Gastrocnemius medialis (tissue), 4 donors: ENCODE measurements at regions not wholly inside any gene's neighbourhood (a gene's known extent, or its start where the extent isn't known, plus 50 kb on each side); places are given as distances from the start of the nearest gene placed in this dataset.
"Not testable (repeated sequence)": the region's sequence is repeated elsewhere in the genome, so short reads cannot be mapped to it uniquely, and the experiment has no call there.

Experiments
- ATAC-seq, 2 donors: fragments of 150-250 bp; one replicate each; pipeline ENCODE4 v1.9.1; 2016
- DNase-seq, 2 donors: peaks; one replicate each; pipeline ENCODE4 v3.0.0-alpha.2; 2019
- H3K27ac ChIP-seq, 4 donors: fragments of 200-600 bp; sonication (generic); 1 replicate in 1 of 4; 2 replicates in 3 of 4; pipeline ENCODE4 v1.5.1; 2016 to 2018; ENCODE audit warnings: mild to moderate bottlenecking in 2 of 4, moderate library complexity in 1 of 4
- H3K27me3 ChIP-seq, 3 donors: fragments of 200-600 bp; sonication (generic) in 2 of 3; 1 replicate in 1 of 3; 2 replicates in 2 of 3; pipeline versions ENCODE4 v1.5.1 to v1.6.0; 2016 to 2019; ENCODE audit warnings: mild to moderate bottlenecking in 1 of 3, moderate library complexity in 1 of 3
- H3K36me3 ChIP-seq, 2 donors: fragments of 200-600 bp; sonication (generic) in 1 of 2; one replicate each; pipeline ENCODE4 v1.5.1; 2017 to 2018
- H3K4me1 ChIP-seq, 2 donors: fragments of 200-600 bp; sonication (generic) in 1 of 2; one replicate each; pipeline ENCODE4 v1.5.1; 2016 to 2017; ENCODE audit warnings: mild to moderate bottlenecking in 2 of 2
- H3K4me3 ChIP-seq, 4 donors: fragments of 200-600 bp; sonication (generic) in 3 of 4; 1 replicate in 1 of 4; 2 replicates in 3 of 4; pipeline ENCODE4 v1.5.1; 2016 to 2019; ENCODE audit warnings: mild to moderate bottlenecking in 2 of 4
- H3K9me3 ChIP-seq, 3 donors: fragments of 200-600 bp; sonication (generic) in 2 of 3; 1 replicate in 1 of 3; 2 replicates in 2 of 3; pipeline ENCODE4 v1.5.1; 2016 to 2019
- CTCF ChIP-seq, 5 experiments: fragments of 450-650 bp in 3 of 5; fragments of 200-600 bp in 2 of 5; sonication (generic) in 2 of 5; IDR thresholded peaks in 4 of 5; conservative IDR thresholded peaks in 1 of 5; 1 replicate in 4 of 5; 2 replicates in 1 of 5; pipeline ENCODE4 v1.5.1; 2016 to 2019; ENCODE audit warnings: antibody characterized with exemption in 5 of 5, mild to moderate bottlenecking in 3 of 5, moderate library complexity in 3 of 5
- POLR2A ChIP-seq, 2 donors: fragments of 450-650 bp; IDR thresholded peaks; one replicate each; pipeline ENCODE4 v1.6.1; 2017; ENCODE audit warnings: antibody characterized with exemption in 2 of 2, mild to moderate bottlenecking in 2 of 2, moderate library complexity in 2 of 2
- in situ Hi-C, 4 donors: fragments of 200-750 bp; cut with MboI; loops; one replicate each; pipeline versions ENCODE4 v1.15.0 to v1.8.0; 2017; ENCODE audit warnings: low sequenced_read_pairs in 4 of 4
- intact Hi-C: fragments of 100-400 bp; cut with DNase I; formaldehyde crosslinking; loops from one replicate; pipeline ENCODE4 v1.15.1; 2023; ENCODE audit warnings: low total_unique reads

GRCh38 chr4:130995988-130996387 is 1900.0 kb downstream of the C4orf33 start:
- Histone ChIP-seq H3K4me3 (no peak overlapping the region), H3K36me3 (no peaks in the 10 kb centered on the region), H3K4me1 (no peaks in the 10 kb centered on the region), H3K27ac (no peak overlapping the region), H3K27me3 (no peaks in the 10 kb centered on the region), H3K9me3 (no peaks in the 10 kb centered on the region)
- no peak for ATAC-seq
- intact Hi-C loops (no loop called here), in situ Hi-C loops (no loop called here)
- no peak for TF ChIP-seq CTCF (IDR thresholded peaks at IDR 0.05 in 4 of 5, conservative IDR thresholded peaks at IDR 0.05 in 1 of 5)
- TF ChIP-seq POLR2A (IDR thresholded peaks at IDR 0.05) = no peak
- DNase-seq = no peak

- Histone ChIP-seq H3K27ac (no peak overlapping the region), H3K9me3 (no peaks in the 10 kb centered on the region), H3K4me1 (no peaks in the 10 kb centered on the region), H3K4me3 (no peak overlapping the region), H3K36me3 (no peaks in the 10 kb centered on the region), H3K27me3 (no peaks in the 10 kb centered on the region)
- ATAC-seq = no peak
- TF ChIP-seq CTCF (IDR thresholded peaks at IDR 0.05 in 4 of 5, conservative IDR thresholded peaks at IDR 0.05 in 1 of 5) (no peak), POLR2A (IDR thresholded peaks at IDR 0.05) (no peak)
- intact Hi-C loops (no loop called here), in situ Hi-C loops (no loop called here)
- no peak for DNase-seq
Observed at GRCh38 chr4:131001371-131001770, 1905.4 kb downstream of the C4orf33 start.

GRCh38 chr4:131002132-131002531 is 1906.2 kb downstream of the C4orf33 start:
- in situ Hi-C loops (no loop called here), intact Hi-C loops (no loop called here)
- TF ChIP-seq CTCF (IDR thresholded peaks at IDR 0.05 in 4 of 5, conservative IDR thresholded peaks at IDR 0.05 in 1 of 5) (no peak), POLR2A (IDR thresholded peaks at IDR 0.05) (no peak)
- ATAC-seq (no peak), DNase-seq (no peak)
- no peak overlapping the region for H3K27ac ChIP-seq
- H3K27me3 ChIP-seq = no peaks in the 10 kb centered on the region
- no peaks in the 10 kb centered on the region for H3K4me1 ChIP-seq
- H3K9me3 ChIP-seq = no peaks in the 10 kb centered on the region
- H3K4me3 ChIP-seq = no peak overlapping the region
- no peaks in the 10 kb centered on the region for H3K36me3 ChIP-seq

GRCh38 chr4:131006388-131006787 is 1910.4 kb downstream of the C4orf33 start:
- no peak overlapping the region for H3K4me3 ChIP-seq
- H3K27ac ChIP-seq = no peak overlapping the region
- no peak for TF ChIP-seq CTCF (IDR thresholded peaks at IDR 0.05 in 4 of 5, conservative IDR thresholded peaks at IDR 0.05 in 1 of 5)
- no peak for TF ChIP-seq POLR2A (IDR thresholded peaks at IDR 0.05)
- no peak for DNase-seq
- no peaks in the 10 kb centered on the region for H3K9me3 ChIP-seq
- no peaks in the 10 kb centered on the region for H3K36me3 ChIP-seq
- no peaks in the 10 kb centered on the region for H3K27me3 ChIP-seq
- no peaks in the 10 kb centered on the region for H3K4me1 ChIP-seq
- in situ Hi-C loops = no loop called here
- intact Hi-C loops = no loop called here
- ATAC-seq = no peak

GRCh38 chr4:131011961-131012360 is 1916.0 kb downstream of the C4orf33 start:
- H3K4me1 ChIP-seq, H3K36me3 ChIP-seq, H3K27me3 ChIP-seq, in situ Hi-C loops, intact Hi-C loops, DNase-seq, H3K4me3 ChIP-seq, H3K27ac ChIP-seq, ATAC-seq, H3K9me3 ChIP-seq: not testable (repeated sequence)
